ENCODE measurements at regions not wholly inside any gene's neighbourhood (a gene's known extent, or its start where the extent isn't known, plus 50 kb on each side); places are given as distances from the start of the nearest gene placed in this dataset.

DNA sequence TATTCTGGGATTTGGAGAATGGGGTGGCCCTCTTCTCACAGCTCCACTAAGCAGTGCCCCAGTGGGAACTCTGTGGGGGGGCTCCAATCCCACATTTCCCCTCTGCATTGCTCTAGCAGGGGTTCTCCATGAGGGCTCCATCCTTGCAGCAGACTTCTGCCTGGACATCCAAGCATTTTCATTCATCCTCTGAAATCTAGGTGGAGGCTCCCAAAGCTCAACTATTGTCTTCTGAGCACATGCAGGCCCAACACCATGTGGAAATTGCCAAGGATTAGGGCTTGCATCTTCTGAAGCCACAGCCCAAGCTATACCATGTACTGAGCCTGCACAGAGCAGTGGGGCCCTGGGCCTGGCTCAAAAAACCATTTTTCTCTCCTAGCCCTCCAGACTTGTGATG, 162.4 kb upstream of the CWC22 start:
- TF ChIP-seq POLR2A (IDR thresholded peaks at IDR 0.05; ENCODE audit: low read depth, low read length) (no peak), POLR2AphosphoS5 (IDR thresholded peaks at IDR 0.05; ENCODE audit: low read depth, low read length) (no peak), TAF1 (IDR thresholded peaks at IDR 0.05; ENCODE audit: borderline replicate concordance, low read depth, low read length) (no peak)
